Liver (tissue), 8 donors: ENCODE measurements at regions not wholly inside any gene's neighbourhood (a gene's known extent, or its start where the extent isn't known, plus 50 kb on each side); places are given as distances from the start of the nearest gene placed in this dataset.

ENCODE experiments used
- DNase-seq: peaks from one replicate; pipeline ENCODE4 v3.0.0-alpha.2; 2017; ENCODE audit warnings: low spot score
- H3K27ac ChIP-seq, 2 donors: one replicate each; pipeline ENCODE4 v1.7.0; 2013; ENCODE audit warnings: inconsistent platforms in 2 of 2, low read length in 2 of 2, control low read depth in 1 of 2, low read depth in 1 of 2, mild to moderate bottlenecking in 1 of 2
- H3K27me3 ChIP-seq, 4 donors: one replicate each; pipeline versions ENCODE4 v1.6.1 to v1.7.0; 2013; ENCODE audit warnings: low read length in 3 of 4, inconsistent platforms in 1 of 4, mild to moderate bottlenecking in 1 of 4, moderate library complexity in 1 of 4; ENCODE audit not compliant: control insufficient read depth in 4 of 4, insufficient read depth in 4 of 4
- H3K36me3 ChIP-seq, 4 donors: one replicate each; pipeline versions ENCODE4 v1.6.1 to v1.7.0; 2013; ENCODE audit warnings: low read length in 3 of 4, mild to moderate bottlenecking in 3 of 4, low read depth in 1 of 4, moderate library complexity in 1 of 4; ENCODE audit not compliant: control insufficient read depth in 4 of 4, insufficient read depth in 3 of 4
- H3K4me1 ChIP-seq, 4 donors: one replicate each; pipeline versions ENCODE4 v1.6.1 to v1.7.0; 2013; ENCODE audit warnings: low read length in 3 of 4, mild to moderate bottlenecking in 3 of 4, moderate library complexity in 1 of 4; ENCODE audit not compliant: control insufficient read depth in 4 of 4, insufficient read depth in 4 of 4
- H3K4me3 ChIP-seq, 3 donors: one replicate each; pipeline versions ENCODE4 v1.6.1 to v1.7.0; 2013; ENCODE audit warnings: low read length in 3 of 3, control low read depth in 1 of 3, low read depth in 1 of 3, mild to moderate bottlenecking in 1 of 3
- H3K9ac ChIP-seq, 2 donors: one replicate each; pipeline ENCODE4 v1.7.0; 2013; ENCODE audit warnings: low read length in 2 of 2, mild to moderate bottlenecking in 2 of 2, moderate library complexity in 2 of 2, control low read depth in 1 of 2, low read depth in 1 of 2
- H3K9me3 ChIP-seq, 4 donors: one replicate each; pipeline versions ENCODE4 v1.6.1 to v1.7.0; 2013; ENCODE audit warnings: low read length in 3 of 4; ENCODE audit not compliant: control insufficient read depth in 4 of 4
- ATF3 ChIP-seq: IDR thresholded peaks from 2 replicates; pipeline ENCODE4 v1.6.1; 2016; ENCODE audit warnings: antibody characterized with exemption
- CTCF ChIP-seq: fragments of 150-350 bp; IDR thresholded peaks from 2 replicates; pipeline ENCODE4 v1.5.1; 2017; ENCODE audit warnings: improper control_type of control experiment, low read depth, low read length; ENCODE audit not compliant: missing input control
- EGR1 ChIP-seq, 2 donors: IDR thresholded peaks; 2 replicates each; pipeline ENCODE4 v1.6.1; 2016 to 2018; ENCODE audit warnings: antibody characterized with exemption in 2 of 2, low read depth in 2 of 2
- FOXA1 ChIP-seq: IDR thresholded peaks from 2 replicates; pipeline ENCODE4 v1.6.1; 2016; ENCODE audit warnings: antibody characterized with exemption
- FOXA2 ChIP-seq: IDR thresholded peaks from 2 replicates; pipeline ENCODE4 v1.6.1; 2016; ENCODE audit warnings: antibody characterized with exemption
- GABPA ChIP-seq, 2 donors: IDR thresholded peaks in 1 of 2; conservative IDR thresholded peaks in 1 of 2; 2 replicates each; pipeline ENCODE4 v1.6.1; 2016; ENCODE audit warnings: antibody characterized with exemption in 2 of 2, mild to moderate bottlenecking in 1 of 2, moderate library complexity in 1 of 2
- HNF4A ChIP-seq, 2 donors: conservative IDR thresholded peaks; 2 replicates each; pipeline ENCODE4 v1.6.1; 2016; ENCODE audit warnings: antibody characterized with exemption in 2 of 2, mild to moderate bottlenecking in 2 of 2
- HNF4G ChIP-seq: IDR thresholded peaks from 2 replicates; pipeline ENCODE4 v1.6.1; 2016; ENCODE audit warnings: antibody characterized with exemption
- JUND ChIP-seq, 2 donors: IDR thresholded peaks; 2 replicates each; pipeline ENCODE4 v1.6.1; 2016; ENCODE audit warnings: antibody characterized with exemption in 2 of 2
- MAX ChIP-seq: IDR thresholded peaks from 2 replicates; pipeline ENCODE4 v1.6.1; 2016; ENCODE audit warnings: antibody characterized with exemption
- NR2F2 ChIP-seq: IDR thresholded peaks from 2 replicates; pipeline ENCODE4 v1.6.1; 2016; ENCODE audit warnings: antibody characterized with exemption
- RAD21 ChIP-seq, 2 donors: IDR thresholded peaks; 2 replicates each; pipeline ENCODE4 v1.6.1; 2016; ENCODE audit warnings: antibody characterized with exemption in 2 of 2, mild to moderate bottlenecking in 2 of 2
- REST ChIP-seq: IDR thresholded peaks from 2 replicates; pipeline ENCODE4 v1.6.1; 2016; ENCODE audit warnings: antibody characterized with exemption, mild to moderate bottlenecking
- RXRA ChIP-seq, 2 donors: IDR thresholded peaks; 2 replicates each; pipeline ENCODE4 v1.6.1; 2017 to 2018; ENCODE audit warnings: antibody characterized with exemption in 2 of 2, mild to moderate bottlenecking in 1 of 2
- SP1 ChIP-seq: IDR thresholded peaks from 2 replicates; pipeline ENCODE4 v1.6.1; 2018; ENCODE audit warnings: antibody characterized with exemption, mild to moderate bottlenecking
- TAF1 ChIP-seq: conservative IDR thresholded peaks from 2 replicates; pipeline ENCODE4 v1.6.1; 2016; ENCODE audit warnings: antibody characterized with exemption, mild to moderate bottlenecking
- YY1 ChIP-seq: IDR thresholded peaks from 2 replicates; pipeline ENCODE4 v1.6.1; 2016; ENCODE audit warnings: antibody characterized with exemption, mild to moderate bottlenecking
- ZBTB33 ChIP-seq: IDR thresholded peaks from 2 replicates; pipeline ENCODE4 v1.6.1; 2016; ENCODE audit warnings: antibody characterized with exemption
- WGBS: extraction: QIAGEN DNeasy Blood & Tissue Kit; methylation state at CpG from one replicate; pipeline ENCODE4 v1.1.7; 2013; 5-methylcytosine and 5-hydroxymethylcytosine counted together
- donor health status: healthy.
- donor health status: healthy.
- donor health status: healthy.
- donor health status: healthy.
- donor health status: healthy.

GRCh38 chr18:55878224-55878623 is 290.2 kb upstream of the TCF4 start:
- no peaks in the 10 kb centered on the region for H3K4me1 ChIP-seq
- TF ChIP-seq HNF4G: no peak
- TF ChIP-seq NR2F2: no peak
- TF ChIP-seq CTCF: no peak
- no peak for TF ChIP-seq YY1
- no peak for TF ChIP-seq HNF4A (conservative IDR thresholded peaks at IDR 0.05)
- TF ChIP-seq ATF3: no peak
- no peak for TF ChIP-seq FOXA1
- TF ChIP-seq REST: no peak
- TF ChIP-seq GABPA (IDR thresholded peaks at IDR 0.05 in 1 of 2, conservative IDR thresholded peaks at IDR 0.05 in 1 of 2): no peak
- TF ChIP-seq MAX: no peak
- TF ChIP-seq FOXA2: no peak
- TF ChIP-seq RXRA (IDR thresholded peaks at IDR 0.05): no peak
- no peak for TF ChIP-seq ZBTB33
- TF ChIP-seq JUND (IDR thresholded peaks at IDR 0.05): no peak
- no peak for TF ChIP-seq EGR1 (IDR thresholded peaks at IDR 0.05; ENCODE audit: low read depth in 2 of 2)
- TF ChIP-seq TAF1: no peak
- no peak for TF ChIP-seq RAD21 (IDR thresholded peaks at IDR 0.05)
- TF ChIP-seq SP1: no peak
- peaks cover 0 to 3% (median 0%) of the 10 kb centered on the region in 4 donors for H3K27me3 ChIP-seq
- WGBS: 70% methylated on average over 1 of the region's 1 CpG
- DNase-seq: no peak
- H3K9me3 ChIP-seq: no peaks in the 10 kb centered on the region
- no peak overlapping the region for H3K4me3 ChIP-seq
- H3K9ac ChIP-seq: no peak overlapping the region
- H3K27ac ChIP-seq: no peak overlapping the region
- H3K36me3 ChIP-seq: no peaks in the 10 kb centered on the region
